RWPE1 (cell line): ENCODE measurements at regions not wholly inside any gene's neighbourhood (a gene's known extent, or its start where the extent isn't known, plus 50 kb on each side); places are given as distances from the start of the nearest gene placed in this dataset.

Experiments
- CTCF ChIA-PET: fragments of 350-600 bp; sonication (Branson Sonifier 250); formaldehyde crosslinking; extraction: SDS; loops from one replicate; lab custom pipeline; 2021; lab: Yijun Ruan, JAX
- POLR2A ChIA-PET: fragments of 400-600 bp; formaldehyde crosslinking; extraction: SDS; loops from one replicate; lab custom pipeline; 2020; ENCODE audit warnings: antibody characterized with exemption; ENCODE audit not compliant: low non-redundant PET; lab: Yijun Ruan, JAX
- DNase-seq: peaks from one replicate; pipeline ENCODE4 v3.0.0; 2012; ENCODE audit warnings: low spot score
- H3K27ac ChIP-seq: fragments of 450-650 bp; 2 replicates; pipeline ENCODE4 v1.5.1; 2017
- CTCF ChIP-seq: fragments of 450-650 bp; conservative IDR thresholded peaks from 2 replicates; pipeline ENCODE4 v1.5.1; 2017; ENCODE audit warnings: low read depth, mild to moderate bottlenecking

GRCh38 chr1:212211371-212211770 lies 73.8 kb upstream of the PPP2R5A start:
- ChIA-PET POLR2A (interaction anchor here (0.7 kb wide), 1 partner anchor 32 kb away, joined by 4 read pairs; no protein-coding TSS in a partner anchor), CTCF (interaction anchor here (0.6 to 0.7 kb wide), 2 partner anchors 545 to 942 kb away, joined by 3 to 6 read pairs; no protein-coding TSS in a partner anchor)
- no peak for TF ChIP-seq CTCF
- H3K27ac ChIP-seq: no peak overlapping the region
- DNase-seq: no peak

- TF ChIP-seq CTCF: no peak
- ChIA-PET CTCF (interaction anchor here (0.6 to 0.7 kb wide), 2 partner anchors 84 to 546 kb away, joined by 3 to 4 read pairs; no protein-coding TSS in a partner anchor), POLR2A (no interaction called here)
- H3K27ac ChIP-seq: no peak overlapping the region
- DNase-seq: no peak
These were observed 72.9 kb upstream of the PPP2R5A start for GRCh38 chr1:212212343-212212742.

GRCh38 chr1:212212906-212213305 lies 72.3 kb upstream of the PPP2R5A start:
- ChIA-PET CTCF (interaction anchor here (0.6 kb wide), 1 partner anchor 85 kb away, joined by 4 read pairs; no protein-coding TSS in a partner anchor), POLR2A (interaction anchor here (0.6 kb wide), 1 partner anchor 346 kb away, joined by 4 read pairs; no protein-coding TSS in a partner anchor)
- no peak overlapping the region for H3K27ac ChIP-seq
- DNase-seq: no peak
- TF ChIP-seq CTCF: no peak

GRCh38 chr1:212213784-212214183 lies 71.4 kb upstream of the PPP2R5A start:
- DNase-seq: no peak
- POLR2A ChIA-PET: no interaction called here
- no peak overlapping the region for H3K27ac ChIP-seq
- no peak for TF ChIP-seq CTCF
- CTCF ChIA-PET: interaction anchor here (0.7 kb wide), 1 partner anchor 12 kb away, joined by 5 read pairs; no protein-coding TSS in a partner anchor

- no peak for TF ChIP-seq CTCF
- POLR2A ChIA-PET: no interaction called here
- CTCF ChIA-PET: no interaction called here
- H3K27ac ChIP-seq: no peak overlapping the region
- DNase-seq: no peak
These were observed 70.9 kb upstream of the PPP2R5A start for GRCh38 chr1:212214325-212214724.

GRCh38 chr1:212215910-212216309 lies 69.3 kb upstream of the PPP2R5A start:
- DNase-seq: no peak
- POLR2A ChIA-PET: no interaction called here
- CTCF ChIA-PET: no interaction called here

More at GRCh38 chr1:212215910-212216309, 69.3 kb upstream of the PPP2R5A start:
- no peak overlapping the region for H3K27ac ChIP-seq
- TF ChIP-seq CTCF: no peak
